ENCODE measurements at regions not wholly inside any gene's neighbourhood (a gene's known extent, or its start where the extent isn't known, plus 50 kb on each side); places are given as distances from the start of the nearest gene placed in this dataset.

DNA sequence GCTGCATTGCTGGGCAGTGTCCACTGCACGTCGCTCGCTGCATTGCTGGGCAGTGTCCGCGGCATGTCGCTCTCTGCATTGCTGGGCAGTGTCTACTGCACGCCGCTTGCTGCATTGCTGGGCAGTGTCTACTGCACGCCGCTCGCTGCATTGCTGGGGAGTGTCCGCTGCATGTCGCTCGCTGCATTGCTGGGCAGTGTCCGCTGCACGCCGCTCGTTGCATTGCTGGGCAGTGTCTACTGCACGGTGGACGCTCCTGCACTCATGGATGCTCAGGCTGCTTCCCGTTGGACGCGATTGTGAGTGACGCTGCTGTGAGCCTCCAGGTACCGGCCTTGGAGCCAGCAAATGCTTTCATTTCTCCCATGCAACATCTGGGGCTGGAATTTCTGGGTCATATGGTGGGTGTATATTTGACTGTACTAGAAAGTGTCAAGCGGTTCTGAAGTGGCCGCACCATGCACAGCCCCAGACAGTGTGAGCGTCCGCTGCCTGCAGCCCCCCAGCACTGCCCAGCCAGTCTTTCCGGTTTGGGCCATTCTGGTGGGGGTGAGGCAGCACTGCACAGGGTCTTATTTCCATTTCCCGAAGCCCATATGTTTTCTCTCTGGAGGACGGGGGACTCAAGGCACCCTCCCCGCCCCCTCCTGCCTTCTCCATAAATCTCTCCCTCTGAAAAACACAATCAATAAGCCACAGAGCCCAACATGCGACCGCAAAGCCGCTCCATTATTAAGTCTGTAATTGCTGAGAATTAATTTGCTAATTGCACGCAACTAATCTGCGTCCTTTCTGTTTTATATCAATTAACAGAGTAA is 97.4 kb downstream of the YTHDF1 start:
- intact Hi-C loops (cut with DNase I): loop anchor here (1.0 kb wide), 1 partner anchor 69 kb away; no protein-coding TSS in a partner anchor
- DNase-seq (ENCODE audit: low spot score): no peak
- no peak for ATAC-seq

- ATAC-seq: no peak
- no peak for DNase-seq (ENCODE audit: low spot score)
- intact Hi-C loops (cut with DNase I): no loop called here
Observed at GRCh38 chr20:63117661-63118302, 98.1 kb downstream of the YTHDF1 start.

DNA sequence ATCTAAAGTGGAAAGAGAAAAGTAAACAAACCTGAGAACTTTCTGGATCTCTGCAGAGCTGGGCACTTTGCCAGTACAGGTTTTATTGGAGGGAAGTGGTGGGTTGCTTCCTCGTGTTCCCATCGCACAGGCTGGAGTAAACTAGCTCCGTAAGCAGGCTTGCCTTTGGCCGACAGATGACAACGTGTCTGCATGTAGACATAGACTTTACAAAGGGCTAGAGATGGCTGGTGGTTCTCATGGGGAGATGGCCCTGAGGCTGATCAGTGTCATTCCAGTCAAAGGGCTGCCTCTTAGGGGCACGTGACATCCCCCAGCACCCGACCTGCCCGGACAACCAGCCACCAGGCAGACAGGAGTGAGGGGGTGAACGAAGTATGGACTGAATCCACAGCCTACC is 98.8 kb downstream of the YTHDF1 start:
- DNase-seq (ENCODE audit: low spot score) (no peak), ATAC-seq (no peak)
- intact Hi-C loops (cut with DNase I): no loop called here

GRCh38 chr20:63116412-63117106 is 99.4 kb downstream of the YTHDF1 start:
- DNase-seq (ENCODE audit: low spot score) (no peak), ATAC-seq (no peak)

DNA sequence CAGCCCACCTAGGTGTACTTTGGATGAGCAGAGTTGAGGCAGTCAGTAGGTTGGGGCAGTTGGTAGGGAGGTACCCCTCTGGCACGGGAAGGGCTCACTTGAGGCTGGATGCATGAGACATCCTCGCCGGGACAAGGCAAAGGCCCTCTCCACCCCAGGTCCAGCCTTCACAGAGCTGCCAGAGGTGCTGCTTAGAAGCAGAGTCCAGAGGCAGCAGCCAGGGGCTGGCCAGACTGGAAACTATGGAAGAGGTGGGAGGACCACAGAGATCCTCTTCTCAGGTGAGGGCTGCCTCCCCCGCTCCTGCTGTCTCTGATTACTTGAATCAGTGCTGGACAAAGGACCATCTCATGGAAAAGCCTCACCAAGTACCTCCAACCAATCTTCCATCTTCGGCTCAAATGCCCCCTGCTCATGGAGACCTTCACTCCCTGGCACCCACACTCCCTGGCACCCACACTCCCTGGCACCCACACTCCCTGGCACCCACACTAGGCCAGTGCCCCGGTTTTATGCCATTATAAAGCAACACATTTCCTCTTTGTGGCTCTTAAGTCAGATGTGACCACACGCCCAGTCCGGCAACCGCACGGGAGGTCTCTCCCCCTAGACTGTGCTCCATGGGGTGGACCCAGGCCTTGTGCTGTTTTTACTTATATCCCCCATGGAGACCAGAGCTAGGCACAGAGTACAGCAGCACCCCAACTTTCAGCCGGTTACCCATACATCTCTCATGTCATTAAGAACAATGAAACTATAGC is 100.1 kb downstream of the YTHDF1 start:
- intact Hi-C loops (cut with DNase I): no loop called here
- ATAC-seq: no peak
- no peak for DNase-seq (ENCODE audit: low spot score)

More at GRCh38 chr20:63116412-63117106, 99.4 kb downstream of the YTHDF1 start:
- intact Hi-C loops (cut with DNase I): no loop called here

DNA sequence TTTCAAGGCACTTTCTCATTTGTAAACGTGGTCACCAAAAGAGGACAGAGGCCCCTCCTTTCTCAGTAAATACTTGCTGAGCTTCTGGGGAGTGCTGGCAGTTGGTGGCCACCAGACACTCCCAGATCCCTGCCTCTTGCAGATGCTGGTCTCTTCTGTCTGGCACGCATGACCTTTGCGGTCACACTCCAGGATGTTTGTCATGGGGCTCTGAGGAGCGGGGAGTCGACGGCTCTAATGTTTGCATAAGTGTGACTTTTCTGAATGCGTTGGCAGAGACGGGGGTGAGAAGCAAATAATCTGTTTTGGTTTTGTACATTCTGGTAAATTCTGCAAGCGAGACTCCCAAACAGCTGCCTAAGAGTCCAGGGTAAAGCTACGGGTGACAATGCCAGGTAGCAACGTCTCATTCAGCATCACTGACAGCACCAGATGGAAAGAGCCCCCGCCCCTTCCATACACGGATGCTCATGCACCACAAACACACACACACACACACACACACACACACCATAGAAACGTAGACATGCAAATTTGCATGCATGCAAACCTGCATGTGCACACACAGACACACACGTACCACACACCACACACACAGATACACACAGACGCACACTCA is 101.1 kb downstream of the YTHDF1 start:
- ATAC-seq: no peak
- no peak for DNase-seq (ENCODE audit: low spot score)
- intact Hi-C loops (cut with DNase I): no loop called here

DNA sequence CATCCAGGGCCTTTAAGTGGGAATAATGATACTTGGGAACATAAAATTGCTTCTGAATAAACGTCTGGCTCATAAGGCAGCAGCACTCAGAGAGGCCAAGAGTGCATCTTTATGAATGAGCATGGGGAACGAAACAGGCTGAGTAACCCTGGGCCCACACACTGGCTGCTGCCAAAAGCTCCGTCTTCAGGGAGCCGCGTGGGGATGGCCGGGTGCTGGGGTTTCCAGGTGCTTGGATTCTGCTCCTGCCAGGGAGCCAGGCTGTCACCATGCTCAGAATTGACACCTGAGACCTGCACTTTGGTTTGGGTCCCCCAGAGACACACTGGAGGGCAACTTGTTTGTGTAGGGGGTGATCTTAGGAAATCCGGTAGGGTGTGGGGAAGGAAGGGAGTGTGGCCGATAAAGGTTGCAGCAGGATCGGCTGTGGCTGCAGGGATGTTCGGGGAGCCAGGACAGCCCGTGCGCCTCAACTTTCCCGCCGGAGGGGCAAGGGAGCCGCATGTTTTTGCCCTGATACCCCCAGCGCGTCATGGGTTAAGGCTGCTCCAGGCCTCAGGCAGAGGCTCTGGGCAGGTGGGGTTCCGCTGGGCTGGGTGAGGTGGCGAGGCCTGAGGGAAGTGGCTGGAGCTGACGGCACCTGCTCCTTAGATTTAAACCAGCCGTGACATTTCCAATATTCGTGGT is 101.8 kb downstream of the YTHDF1 start:
- ATAC-seq (no peak), DNase-seq (ENCODE audit: low spot score) (no peak)

GRCh38 chr20:63112491-63113219 is 103.3 kb downstream of the YTHDF1 start:
- intact Hi-C loops (cut with DNase I): no loop called here
- ATAC-seq: no peak
- no peak for DNase-seq (ENCODE audit: low spot score)

More for the DNA sequence above, 101.8 kb downstream of the YTHDF1 start:
- intact Hi-C loops (cut with DNase I): no loop called here

DNA sequence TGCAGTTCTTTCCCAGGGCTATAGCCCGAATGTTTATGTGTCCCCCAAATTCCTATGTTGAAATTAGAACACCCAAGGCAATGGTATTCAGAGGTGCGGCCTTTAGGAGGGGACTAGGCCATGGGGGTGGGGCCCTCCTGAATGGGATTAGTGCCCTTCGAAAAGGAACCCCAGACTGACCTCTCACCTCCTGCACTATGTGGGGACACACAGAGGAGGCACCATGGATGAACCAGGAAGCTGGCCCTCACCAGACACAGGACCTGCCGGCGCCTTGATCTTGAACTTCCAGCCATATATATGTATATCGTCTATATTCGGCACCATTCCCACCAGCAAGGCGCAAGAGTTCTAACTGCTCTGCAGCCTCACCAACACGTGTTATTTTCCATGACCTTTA is 101.5 kb upstream of the BHLHE23 start:
- intact Hi-C loops (cut with DNase I): no loop called here
- ATAC-seq (no peak), DNase-seq (ENCODE audit: low spot score) (no peak)

GRCh38 chr20:63107449-63108200 is 100.9 kb upstream of the BHLHE23 start:
- no peak for DNase-seq (ENCODE audit: low spot score)
- intact Hi-C loops (cut with DNase I): no loop called here

GRCh38 chr20:63106765-63107448 is 100.1 kb upstream of the BHLHE23 start:
- no peak for DNase-seq (ENCODE audit: low spot score)
- no peak for ATAC-seq
- intact Hi-C loops (cut with DNase I): no loop called here

More at GRCh38 chr20:63107449-63108200, 100.9 kb upstream of the BHLHE23 start:
- no peak for ATAC-seq

DNA sequence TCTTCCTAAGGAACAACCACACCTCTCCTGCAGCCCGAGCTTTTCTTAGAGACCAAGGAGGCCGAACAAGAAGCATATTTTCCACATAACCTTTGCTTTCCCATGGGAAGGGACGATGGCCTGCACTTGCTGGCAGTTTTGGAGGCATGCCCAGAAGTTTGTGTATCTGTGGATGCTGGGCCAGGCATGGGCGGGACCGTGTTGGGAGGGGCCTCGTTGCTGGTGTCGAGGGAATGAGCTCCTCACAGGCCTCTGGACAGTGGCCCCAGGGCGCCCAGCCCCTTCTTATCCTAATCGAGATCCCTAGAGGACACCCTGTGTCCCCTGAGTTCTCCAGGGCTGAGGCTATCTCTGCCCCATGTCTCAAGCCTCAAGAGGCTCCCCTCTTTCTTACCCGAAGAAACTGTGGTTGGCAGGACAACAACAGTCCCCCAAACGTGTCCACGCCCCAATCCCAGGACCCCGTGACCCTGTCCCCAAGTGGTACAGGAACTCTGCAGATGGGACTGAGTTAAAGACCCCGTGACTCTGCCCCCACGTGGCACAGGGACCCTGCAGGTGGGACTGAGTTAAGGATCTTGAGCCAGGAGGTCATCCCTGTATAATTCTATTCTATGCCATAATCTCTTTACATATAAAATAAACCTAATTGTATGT is 99.5 kb upstream of the BHLHE23 start:
- ATAC-seq (peak; percentile 34), DNase-seq (ENCODE audit: low spot score) (no peak)
- intact Hi-C loops (cut with DNase I): no loop called here

- ATAC-seq (no peak), DNase-seq (ENCODE audit: low spot score) (no peak)
- intact Hi-C loops (cut with DNase I): no loop called here
Observed at GRCh38 chr20:63105211-63106107, 98.7 kb upstream of the BHLHE23 start.

DNA sequence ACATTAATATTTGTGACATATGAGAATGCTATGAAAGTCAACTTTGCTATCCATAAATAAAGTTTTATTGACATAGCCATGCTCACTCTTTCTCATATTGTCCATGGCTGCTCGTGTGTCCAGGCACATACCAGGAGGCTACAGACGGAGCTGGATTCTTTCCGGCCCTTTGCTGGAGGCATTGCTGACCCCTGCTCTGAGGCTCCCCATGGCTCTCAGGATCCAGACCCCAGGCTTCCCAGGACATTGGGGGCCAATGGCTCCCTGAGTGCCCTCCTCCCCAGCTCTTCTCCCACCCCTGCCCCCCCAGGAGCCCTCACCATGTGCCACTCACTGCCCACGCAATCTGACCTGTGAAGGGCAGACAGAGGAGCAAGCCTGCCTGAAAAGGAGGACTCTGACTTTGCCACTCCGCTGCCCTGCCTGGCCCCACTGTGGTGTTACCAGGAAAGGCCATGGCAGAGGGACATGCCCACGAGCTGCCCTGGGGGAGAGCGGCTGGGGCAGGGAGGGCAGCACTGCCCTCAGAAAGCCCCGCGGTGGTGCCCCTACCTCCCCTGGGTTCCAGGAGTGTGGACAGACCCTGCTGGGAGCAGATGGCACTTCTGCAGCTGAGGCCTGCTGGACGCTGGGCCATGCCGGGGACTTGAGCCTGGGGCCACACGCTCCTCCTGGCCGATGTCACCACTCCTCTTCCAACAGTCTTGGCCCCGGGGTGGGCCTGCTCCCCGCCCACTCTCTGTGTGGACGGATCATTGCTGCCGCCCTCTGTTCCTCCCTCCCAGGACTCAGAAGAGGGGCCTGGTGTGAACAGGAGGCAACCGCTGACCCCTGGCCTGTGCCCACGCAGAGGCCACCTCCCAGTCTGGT is 97.8 kb upstream of the BHLHE23 start:
- intact Hi-C loops (cut with DNase I): no loop called here

More for the DNA sequence above, 97.8 kb upstream of the BHLHE23 start:
- ATAC-seq: no peak
- no peak for DNase-seq (ENCODE audit: low spot score)
